ENCODE measurements at regions not wholly inside any gene's neighbourhood (a gene's known extent, or its start where the extent isn't known, plus 50 kb on each side); places are given as distances from the start of the nearest gene placed in this dataset.

DNA sequence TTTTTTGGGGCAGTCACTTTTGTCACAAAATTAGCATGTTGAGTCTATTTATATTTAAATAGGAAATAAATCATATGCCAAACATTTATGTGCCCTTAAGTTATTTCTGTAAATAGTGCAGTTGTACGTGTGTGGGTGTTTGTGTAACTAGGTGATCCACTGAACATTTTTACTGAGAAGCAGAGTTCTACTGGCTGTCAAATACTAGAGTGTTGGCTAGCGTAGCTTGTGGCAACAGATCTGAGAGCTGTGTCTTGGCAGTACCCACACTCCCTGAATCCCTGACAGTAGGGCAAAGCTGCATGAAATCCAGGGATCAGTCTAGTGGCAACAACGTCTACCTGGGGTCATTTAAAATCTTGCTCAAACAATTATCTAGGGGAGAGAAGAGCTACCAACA lies 273.1 kb upstream of the SLC8A1 start:
- WGBS, 5 donors = 72 to 88% (median 84%) methylated on average over 3 of the region's 3 CpGs
- H3K9me3 ChIP-seq = no peaks in the 10 kb centered on the region
- no peak overlapping the region for H3K27ac ChIP-seq
- H3K4me3 ChIP-seq = no peak overlapping the region
- TF ChIP-seq POLR2AphosphoS5 (IDR thresholded peaks at IDR 0.05) (no peak), POLR2A (IDR thresholded peaks at IDR 0.05) (no peak)
- TF ChIP-seq, protein P1, sequence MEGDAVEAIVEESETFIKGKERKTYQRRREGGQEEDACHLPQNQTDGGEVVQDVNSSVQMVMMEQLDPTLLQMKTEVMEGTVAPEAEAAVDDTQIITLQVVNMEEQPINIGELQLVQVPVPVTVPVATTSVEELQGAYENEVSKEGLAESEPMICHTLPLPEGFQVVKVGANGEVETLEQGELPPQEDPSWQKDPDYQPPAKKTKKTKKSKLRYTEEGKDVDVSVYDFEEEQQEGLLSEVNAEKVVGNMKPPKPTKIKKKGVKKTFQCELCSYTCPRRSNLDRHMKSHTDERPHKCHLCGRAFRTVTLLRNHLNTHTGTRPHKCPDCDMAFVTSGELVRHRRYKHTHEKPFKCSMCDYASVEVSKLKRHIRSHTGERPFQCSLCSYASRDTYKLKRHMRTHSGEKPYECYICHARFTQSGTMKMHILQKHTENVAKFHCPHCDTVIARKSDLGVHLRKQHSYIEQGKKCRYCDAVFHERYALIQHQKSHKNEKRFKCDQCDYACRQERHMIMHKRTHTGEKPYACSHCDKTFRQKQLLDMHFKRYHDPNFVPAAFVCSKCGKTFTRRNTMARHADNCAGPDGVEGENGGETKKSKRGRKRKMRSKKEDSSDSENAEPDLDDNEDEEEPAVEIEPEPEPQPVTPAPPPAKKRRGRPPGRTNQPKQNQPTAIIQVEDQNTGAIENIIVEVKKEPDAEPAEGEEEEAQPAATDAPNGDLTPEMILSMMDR (IDR thresholded peaks at IDR 0.05 in 8 of 11, conservative IDR thresholded peaks at IDR 0.05 in 3 of 11) = no peak
- H3K4me1 ChIP-seq = no peaks in the 10 kb centered on the region
- no peaks in the 10 kb centered on the region for H3K27me3 ChIP-seq (replicated peaks in 1 of 7)
- intact Hi-C loops (cut with DNase I; ENCODE audit: low total_unique reads) = no loop called here
- no peak for DNase-seq
- no peaks in the 10 kb centered on the region for H3K36me3 ChIP-seq

GRCh38 chr2:40725950-40726349 lies 274.1 kb upstream of the SLC8A1 start:
- no peak overlapping the region for H3K4me3 ChIP-seq

DNA sequence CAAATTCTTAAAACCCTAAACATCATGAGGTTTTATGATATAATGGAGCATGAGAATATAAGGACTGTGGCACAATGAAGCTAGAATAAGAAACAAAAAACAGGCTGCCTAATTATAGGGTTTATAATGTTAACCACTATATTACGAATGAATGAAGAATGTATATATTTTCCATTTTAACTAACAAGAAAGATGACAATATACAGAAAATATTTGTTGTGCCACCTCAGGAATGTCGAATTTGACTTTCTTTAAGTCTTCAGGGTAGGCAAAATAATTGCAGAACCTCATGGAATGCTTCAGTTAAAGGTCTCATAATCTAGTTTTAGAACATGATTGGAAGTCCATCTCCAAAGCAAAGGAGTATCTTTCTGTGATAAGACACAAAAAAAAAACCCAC lies 282.9 kb upstream of the SLC8A1 start:
- H3K4me1 ChIP-seq = peaks cover 0 to 2% (median 0%) of the 10 kb centered on the region in 6 donors
- no peaks in the 10 kb centered on the region for H3K9me3 ChIP-seq
- intact Hi-C loops (cut with DNase I; ENCODE audit: low total_unique reads) = no loop called here
- no peak overlapping the region for H3K27ac ChIP-seq
- no peak overlapping the region for H3K4me3 ChIP-seq
- no peaks in the 10 kb centered on the region for H3K27me3 ChIP-seq (replicated peaks in 1 of 7)
- TF ChIP-seq, protein P1 (IDR thresholded peaks at IDR 0.05 in 8 of 11, conservative IDR thresholded peaks at IDR 0.05 in 3 of 11) = no peak
- TF ChIP-seq POLR2AphosphoS5 (IDR thresholded peaks at IDR 0.05) (no peak), POLR2A (IDR thresholded peaks at IDR 0.05) (no peak)
- no peaks in the 10 kb centered on the region for H3K36me3 ChIP-seq
- WGBS, 5 donors = 61 to 87% (median 82%) methylated on average over 2 of the region's 2 CpGs
- DNase-seq = no peak

More at GRCh38 chr2:40725950-40726349, 274.1 kb upstream of the SLC8A1 start:
- Histone ChIP-seq H3K4me1 (no peaks in the 10 kb centered on the region), H3K36me3 (no peaks in the 10 kb centered on the region), H3K9me3 (no peaks in the 10 kb centered on the region), H3K27me3 (replicated peaks in 1 of 7) (no peaks in the 10 kb centered on the region), H3K27ac (no peak overlapping the region)
- intact Hi-C loops (cut with DNase I; ENCODE audit: low total_unique reads) = no loop called here
- no peak for DNase-seq
- WGBS, 5 donors = 83 to 98% (median 95%) methylated on average over 2 of the region's 2 CpGs
- TF ChIP-seq, protein P1 (IDR thresholded peaks at IDR 0.05 in 8 of 11, conservative IDR thresholded peaks at IDR 0.05 in 3 of 11) = no peak
- TF ChIP-seq POLR2A (IDR thresholded peaks at IDR 0.05) = no peak

DNA sequence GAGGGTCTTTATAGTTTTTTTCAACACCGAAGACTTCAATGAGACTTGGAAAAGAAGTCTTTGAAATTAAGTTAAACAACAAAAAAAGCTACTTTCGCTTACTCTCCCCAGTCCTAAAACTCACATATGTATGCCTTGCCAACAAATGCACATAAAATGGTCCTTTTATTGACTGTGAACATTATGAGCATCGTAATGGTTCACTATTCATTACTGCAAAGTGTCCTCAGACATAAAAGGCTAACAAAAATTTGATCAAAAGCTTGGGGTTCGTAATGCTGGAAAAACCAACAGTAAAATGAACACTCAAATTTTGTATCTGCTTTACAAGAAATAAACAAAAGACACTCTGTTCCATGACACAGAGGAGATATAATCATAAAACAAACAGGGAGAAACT lies 285.3 kb upstream of the SLC8A1 start:
- WGBS, 5 donors = 78 to 88% (median 88%) methylated on average over 4 of the region's 4 CpGs
- DNase-seq = no peak

More for the DNA sequence above, 285.3 kb upstream of the SLC8A1 start:
- H3K27me3 ChIP-seq (replicated peaks in 1 of 7) = no peaks in the 10 kb centered on the region
- H3K4me3 ChIP-seq = no peak overlapping the region
- H3K4me1 ChIP-seq = peaks cover 0 to 11% (median 0%) of the 10 kb centered on the region in 6 donors
- no peak for TF ChIP-seq POLR2A (IDR thresholded peaks at IDR 0.05)
- TF ChIP-seq POLR2AphosphoS5 (IDR thresholded peaks at IDR 0.05) = no peak
- TF ChIP-seq, protein P1 (IDR thresholded peaks at IDR 0.05 in 8 of 11, conservative IDR thresholded peaks at IDR 0.05 in 3 of 11) = no peak
- H3K9me3 ChIP-seq = no peaks in the 10 kb centered on the region
- intact Hi-C loops (cut with DNase I; ENCODE audit: low total_unique reads) = no loop called here
- no peaks in the 10 kb centered on the region for H3K36me3 ChIP-seq
- no peak overlapping the region for H3K27ac ChIP-seq
